ENCODE measurements at regions not wholly inside any gene's neighbourhood (a gene's known extent, or its start where the extent isn't known, plus 50 kb on each side); places are given as distances from the start of the nearest gene placed in this dataset.

- Histone ChIP-seq H3K27me3 (ENCODE audit: control insufficient read depth, insufficient read depth, low read length) (no peaks in the 10 kb centered on the region), H3K27ac (ENCODE audit: low read length) (no peak overlapping the region), H3K4me3 (ENCODE audit: low read length) (no peak overlapping the region), H3K36me3 (ENCODE audit: control insufficient read depth, low read depth, low read length) (no peaks in the 10 kb centered on the region), H3K9ac (ENCODE audit: low read length) (no peak overlapping the region), H3K4me1 (ENCODE audit: control insufficient read depth, low read depth, low read length) (peaks cover 20% of the 10 kb centered on the region), H3K9me3 (ENCODE audit: control insufficient read depth, low read depth, low read length) (no peaks in the 10 kb centered on the region)
Measured at GRCh38 chr12:3336606-3337311, 154.2 kb upstream of the PRMT8 start.

GRCh38 chr12:3337944-3338343 is 153.1 kb upstream of the PRMT8 start:
- peaks cover 30% of the 10 kb centered on the region for H3K4me1 ChIP-seq (ENCODE audit: control insufficient read depth, low read depth, low read length)
- H3K27me3 ChIP-seq (ENCODE audit: control insufficient read depth, insufficient read depth, low read length) = no peaks in the 10 kb centered on the region

GRCh38 chr12:3339221-3339620 is 151.8 kb upstream of the PRMT8 start:
- H3K4me3 ChIP-seq (ENCODE audit: low read length) = no peak overlapping the region
- H3K9ac ChIP-seq (ENCODE audit: low read length) = no peak overlapping the region
- H3K27ac ChIP-seq (ENCODE audit: low read length) = no peak overlapping the region
- H3K27me3 ChIP-seq (ENCODE audit: control insufficient read depth, insufficient read depth, low read length) = no peaks in the 10 kb centered on the region
- no peaks in the 10 kb centered on the region for H3K9me3 ChIP-seq (ENCODE audit: control insufficient read depth, low read depth, low read length)
- no peaks in the 10 kb centered on the region for H3K36me3 ChIP-seq (ENCODE audit: control insufficient read depth, low read depth, low read length)
- H3K4me1 ChIP-seq (ENCODE audit: control insufficient read depth, low read depth, low read length) = peaks cover 27% of the 10 kb centered on the region

More at GRCh38 chr12:3337944-3338343, 153.1 kb upstream of the PRMT8 start:
- H3K9ac ChIP-seq (ENCODE audit: low read length) = no peak overlapping the region
- H3K9me3 ChIP-seq (ENCODE audit: control insufficient read depth, low read depth, low read length) = no peaks in the 10 kb centered on the region
- H3K4me3 ChIP-seq (ENCODE audit: low read length) = no peak overlapping the region
- no peak overlapping the region for H3K27ac ChIP-seq (ENCODE audit: low read length)
- H3K36me3 ChIP-seq (ENCODE audit: control insufficient read depth, low read depth, low read length) = no peaks in the 10 kb centered on the region

GRCh38 chr12:3341594-3341993 is 149.4 kb upstream of the PRMT8 start:
- H3K9me3 ChIP-seq (ENCODE audit: control insufficient read depth, low read depth, low read length) = no peaks in the 10 kb centered on the region
- peaks cover 18% of the 10 kb centered on the region for H3K4me1 ChIP-seq (ENCODE audit: control insufficient read depth, low read depth, low read length)
- no peaks in the 10 kb centered on the region for H3K36me3 ChIP-seq (ENCODE audit: control insufficient read depth, low read depth, low read length)
- H3K9ac ChIP-seq (ENCODE audit: low read length) = no peak overlapping the region
- H3K4me3 ChIP-seq (ENCODE audit: low read length) = no peak overlapping the region
- no peak overlapping the region for H3K27ac ChIP-seq (ENCODE audit: low read length)
- no peaks in the 10 kb centered on the region for H3K27me3 ChIP-seq (ENCODE audit: control insufficient read depth, insufficient read depth, low read length)

GRCh38 chr12:3342051-3342450 is 149.0 kb upstream of the PRMT8 start:
- Histone ChIP-seq H3K9me3 (ENCODE audit: control insufficient read depth, low read depth, low read length) (no peaks in the 10 kb centered on the region), H3K36me3 (ENCODE audit: control insufficient read depth, low read depth, low read length) (no peaks in the 10 kb centered on the region), H3K27me3 (ENCODE audit: control insufficient read depth, insufficient read depth, low read length) (no peaks in the 10 kb centered on the region), H3K27ac (ENCODE audit: low read length) (no peak overlapping the region), H3K4me1 (ENCODE audit: control insufficient read depth, low read depth, low read length) (peaks cover 13% of the 10 kb centered on the region), H3K9ac (ENCODE audit: low read length) (no peak overlapping the region), H3K4me3 (ENCODE audit: low read length) (no peak overlapping the region)

GRCh38 chr12:3348055-3348454 is 142.9 kb upstream of the PRMT8 start:
- no peak overlapping the region for H3K9ac ChIP-seq (ENCODE audit: low read length)
- no peaks in the 10 kb centered on the region for H3K4me1 ChIP-seq (ENCODE audit: control insufficient read depth, low read depth, low read length)
- H3K27ac ChIP-seq (ENCODE audit: low read length) = no peak overlapping the region
- H3K36me3 ChIP-seq (ENCODE audit: control insufficient read depth, low read depth, low read length) = no peaks in the 10 kb centered on the region
- no peak overlapping the region for H3K4me3 ChIP-seq (ENCODE audit: low read length)
- H3K9me3 ChIP-seq (ENCODE audit: control insufficient read depth, low read depth, low read length) = no peaks in the 10 kb centered on the region
- no peaks in the 10 kb centered on the region for H3K27me3 ChIP-seq (ENCODE audit: control insufficient read depth, insufficient read depth, low read length)

- Histone ChIP-seq H3K27ac (ENCODE audit: low read length) (no peak overlapping the region), H3K9me3 (ENCODE audit: control insufficient read depth, low read depth, low read length) (no peaks in the 10 kb centered on the region), H3K9ac (ENCODE audit: low read length) (no peak overlapping the region), H3K4me3 (ENCODE audit: low read length) (no peak overlapping the region), H3K27me3 (ENCODE audit: control insufficient read depth, insufficient read depth, low read length) (no peaks in the 10 kb centered on the region), H3K4me1 (ENCODE audit: control insufficient read depth, low read depth, low read length) (no peaks in the 10 kb centered on the region), H3K36me3 (ENCODE audit: control insufficient read depth, low read depth, low read length) (no peaks in the 10 kb centered on the region)
Measured at GRCh38 chr12:3350432-3350831, 140.6 kb upstream of the PRMT8 start.

- H3K27me3 ChIP-seq (ENCODE audit: control insufficient read depth, insufficient read depth, low read length) = no peaks in the 10 kb centered on the region
- H3K4me3 ChIP-seq (ENCODE audit: low read length) = no peak overlapping the region
- no peaks in the 10 kb centered on the region for H3K9me3 ChIP-seq (ENCODE audit: control insufficient read depth, low read depth, low read length)
- H3K36me3 ChIP-seq (ENCODE audit: control insufficient read depth, low read depth, low read length) = no peaks in the 10 kb centered on the region
- no peak overlapping the region for H3K9ac ChIP-seq (ENCODE audit: low read length)
- no peaks in the 10 kb centered on the region for H3K4me1 ChIP-seq (ENCODE audit: control insufficient read depth, low read depth, low read length)
- no peak overlapping the region for H3K27ac ChIP-seq (ENCODE audit: low read length)
Measured at GRCh38 chr12:3351731-3352130, 139.3 kb upstream of the PRMT8 start.

GRCh38 chr12:3352230-3352629 is 138.8 kb upstream of the PRMT8 start:
- H3K4me1 ChIP-seq (ENCODE audit: control insufficient read depth, low read depth, low read length) = no peaks in the 10 kb centered on the region

GRCh38 chr12:3353621-3354020 is 137.4 kb upstream of the PRMT8 start:
- H3K27me3 ChIP-seq (ENCODE audit: control insufficient read depth, insufficient read depth, low read length) = no peaks in the 10 kb centered on the region

More at GRCh38 chr12:3352230-3352629, 138.8 kb upstream of the PRMT8 start:
- Histone ChIP-seq H3K27me3 (ENCODE audit: control insufficient read depth, insufficient read depth, low read length) (no peaks in the 10 kb centered on the region), H3K9me3 (ENCODE audit: control insufficient read depth, low read depth, low read length) (no peaks in the 10 kb centered on the region), H3K27ac (ENCODE audit: low read length) (no peak overlapping the region), H3K9ac (ENCODE audit: low read length) (no peak overlapping the region), H3K36me3 (ENCODE audit: control insufficient read depth, low read depth, low read length) (no peaks in the 10 kb centered on the region), H3K4me3 (ENCODE audit: low read length) (no peak overlapping the region)

GRCh38 chr12:3354586-3354985 is 136.4 kb upstream of the PRMT8 start:
- H3K9me3 ChIP-seq (ENCODE audit: control insufficient read depth, low read depth, low read length) = no peaks in the 10 kb centered on the region
- no peaks in the 10 kb centered on the region for H3K27me3 ChIP-seq (ENCODE audit: control insufficient read depth, insufficient read depth, low read length)
- no peak overlapping the region for H3K27ac ChIP-seq (ENCODE audit: low read length)
- H3K9ac ChIP-seq (ENCODE audit: low read length) = no peak overlapping the region
- no peaks in the 10 kb centered on the region for H3K36me3 ChIP-seq (ENCODE audit: control insufficient read depth, low read depth, low read length)
- H3K4me3 ChIP-seq (ENCODE audit: low read length) = no peak overlapping the region
- no peaks in the 10 kb centered on the region for H3K4me1 ChIP-seq (ENCODE audit: control insufficient read depth, low read depth, low read length)

More at GRCh38 chr12:3353621-3354020, 137.4 kb upstream of the PRMT8 start:
- H3K36me3 ChIP-seq (ENCODE audit: control insufficient read depth, low read depth, low read length) = no peaks in the 10 kb centered on the region
- H3K27ac ChIP-seq (ENCODE audit: low read length) = no peak overlapping the region
- no peak overlapping the region for H3K4me3 ChIP-seq (ENCODE audit: low read length)
- no peaks in the 10 kb centered on the region for H3K4me1 ChIP-seq (ENCODE audit: control insufficient read depth, low read depth, low read length)
- no peak overlapping the region for H3K9ac ChIP-seq (ENCODE audit: low read length)
- no peaks in the 10 kb centered on the region for H3K9me3 ChIP-seq (ENCODE audit: control insufficient read depth, low read depth, low read length)

GRCh38 chr12:3355378-3355900 is 135.6 kb upstream of the PRMT8 start:
- no peaks in the 10 kb centered on the region for H3K9me3 ChIP-seq (ENCODE audit: control insufficient read depth, low read depth, low read length)
- H3K4me1 ChIP-seq (ENCODE audit: control insufficient read depth, low read depth, low read length) = no peaks in the 10 kb centered on the region
- no peak overlapping the region for H3K4me3 ChIP-seq (ENCODE audit: low read length)
- no peaks in the 10 kb centered on the region for H3K27me3 ChIP-seq (ENCODE audit: control insufficient read depth, insufficient read depth, low read length)
- no peaks in the 10 kb centered on the region for H3K36me3 ChIP-seq (ENCODE audit: control insufficient read depth, low read depth, low read length)
- no peak overlapping the region for H3K27ac ChIP-seq (ENCODE audit: low read length)
- H3K9ac ChIP-seq (ENCODE audit: low read length) = no peak overlapping the region
